Neutrophil (primary cell): ENCODE measurements at regions not wholly inside any gene's neighbourhood (a gene's known extent, or its start where the extent isn't known, plus 50 kb on each side); places are given as distances from the start of the nearest gene placed in this dataset.

Experiments used
- H3K27ac ChIP-seq: fragments of 200-600 bp; sonication (generic); 2 replicates; pipeline ENCODE4 v1.5.1; 2016; ENCODE audit warnings: mild to moderate bottlenecking, moderate library complexity
- H3K27me3 ChIP-seq: fragments of 200-600 bp; sonication (generic); 2 replicates; pipeline ENCODE4 v1.6.0; 2016; ENCODE audit warnings: mild to moderate bottlenecking
- H3K36me3 ChIP-seq: fragments of 200-600 bp; sonication (generic); 2 replicates; pipeline ENCODE4 v1.5.1; 2017
- H3K4me1 ChIP-seq, 2 experiments: fragments of 200-600 bp in 1 of 2; sonication (generic) in 1 of 2; 1 replicate in 1 of 2; 2 replicates in 1 of 2; pipeline versions ENCODE4 v1.5.1 to v1.6.1; 2013 to 2016; ENCODE audit warnings: low read depth in 1 of 2, low read length in 1 of 2, mild to moderate bottlenecking in 1 of 2, moderate library complexity in 1 of 2; ENCODE audit not compliant: control insufficient read depth in 1 of 2, insufficient read depth in 1 of 2
- H3K4me3 ChIP-seq, 2 experiments: fragments of 200-600 bp in 1 of 2; sonication (generic) in 1 of 2; 1 replicate in 1 of 2; 2 replicates in 1 of 2; pipeline ENCODE4 v1.5.1; 2013 to 2016; ENCODE audit warnings: low read depth in 1 of 2, low read length in 1 of 2, mild to moderate bottlenecking in 1 of 2, moderate library complexity in 1 of 2
- H3K9me3 ChIP-seq: fragments of 200-600 bp; sonication (generic); 2 replicates; pipeline ENCODE4 v1.5.1; 2016
- TF ChIP-seq, protein P1 (sequence below): fragments of 200-600 bp; sonication (generic); IDR thresholded peaks from 2 replicates; pipeline ENCODE4 v1.5.1; 2016; ENCODE audit warnings: antibody characterized with exemption

DNA sequence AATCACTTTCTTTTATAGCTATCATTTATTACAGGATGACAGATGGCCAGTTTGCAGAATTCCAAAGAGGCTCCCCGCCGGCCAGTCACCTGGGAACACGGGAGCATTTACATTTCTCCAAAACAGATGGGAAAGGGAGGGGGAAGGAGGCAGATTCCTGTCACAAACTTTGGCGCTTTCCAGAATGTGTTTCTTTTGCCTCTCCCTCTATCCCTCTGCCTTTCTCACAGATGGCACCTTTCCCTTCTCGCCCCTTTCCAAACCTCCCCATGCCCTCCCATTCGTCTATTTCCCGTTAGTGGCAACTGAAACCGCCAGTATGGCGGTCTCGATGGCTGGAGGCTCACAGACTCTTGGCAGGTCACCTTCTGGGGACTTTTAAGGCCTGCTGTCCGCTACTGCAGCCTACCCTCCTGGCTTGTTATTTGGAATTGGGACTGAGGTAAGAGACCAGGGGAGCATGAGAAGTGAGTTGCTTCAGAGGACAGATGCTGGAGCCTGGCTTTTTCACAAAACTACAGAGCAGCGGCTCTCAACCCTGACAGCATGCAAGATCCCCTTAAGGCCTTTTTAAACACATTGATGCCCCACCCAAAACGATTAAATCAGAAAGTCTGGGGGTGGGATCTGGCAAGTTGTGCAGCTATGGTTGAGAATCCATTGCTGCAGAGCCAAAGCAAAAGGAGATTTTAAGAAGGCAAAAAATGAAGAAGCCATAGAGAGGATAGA lies 161.5 kb upstream of the VASH1 start:
- Histone ChIP-seq H3K27ac (no peak overlapping the region), H3K4me1 (no peaks in the 10 kb centered on the region), H3K36me3 (no peaks in the 10 kb centered on the region), H3K9me3 (no peaks in the 10 kb centered on the region), H3K4me3 (no peak overlapping the region), H3K27me3 (no peaks in the 10 kb centered on the region)
- TF ChIP-seq, protein P1, sequence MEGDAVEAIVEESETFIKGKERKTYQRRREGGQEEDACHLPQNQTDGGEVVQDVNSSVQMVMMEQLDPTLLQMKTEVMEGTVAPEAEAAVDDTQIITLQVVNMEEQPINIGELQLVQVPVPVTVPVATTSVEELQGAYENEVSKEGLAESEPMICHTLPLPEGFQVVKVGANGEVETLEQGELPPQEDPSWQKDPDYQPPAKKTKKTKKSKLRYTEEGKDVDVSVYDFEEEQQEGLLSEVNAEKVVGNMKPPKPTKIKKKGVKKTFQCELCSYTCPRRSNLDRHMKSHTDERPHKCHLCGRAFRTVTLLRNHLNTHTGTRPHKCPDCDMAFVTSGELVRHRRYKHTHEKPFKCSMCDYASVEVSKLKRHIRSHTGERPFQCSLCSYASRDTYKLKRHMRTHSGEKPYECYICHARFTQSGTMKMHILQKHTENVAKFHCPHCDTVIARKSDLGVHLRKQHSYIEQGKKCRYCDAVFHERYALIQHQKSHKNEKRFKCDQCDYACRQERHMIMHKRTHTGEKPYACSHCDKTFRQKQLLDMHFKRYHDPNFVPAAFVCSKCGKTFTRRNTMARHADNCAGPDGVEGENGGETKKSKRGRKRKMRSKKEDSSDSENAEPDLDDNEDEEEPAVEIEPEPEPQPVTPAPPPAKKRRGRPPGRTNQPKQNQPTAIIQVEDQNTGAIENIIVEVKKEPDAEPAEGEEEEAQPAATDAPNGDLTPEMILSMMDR, result no peak

DNA sequence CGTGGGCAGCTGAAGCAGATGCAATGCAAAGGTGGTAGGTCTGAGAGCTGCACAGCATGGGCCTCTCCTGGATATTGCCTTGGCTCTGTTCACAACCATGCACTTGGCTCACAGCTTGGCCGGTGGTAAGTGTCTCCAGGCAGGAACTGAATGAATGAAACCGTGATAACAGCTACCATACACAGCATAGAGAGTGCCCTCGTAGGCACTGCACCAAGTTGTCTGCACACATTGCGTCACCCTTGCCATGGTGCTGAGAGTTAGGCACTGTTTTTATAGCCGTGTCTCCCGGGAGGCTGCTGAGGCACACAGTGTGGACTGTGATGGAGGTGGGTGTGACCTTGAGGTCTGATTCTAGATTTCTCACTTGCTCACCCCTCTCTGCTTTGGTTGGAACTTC lies 157.6 kb upstream of the VASH1 start:
- TF ChIP-seq, protein P1, result no peak
- Histone ChIP-seq H3K4me1 (no peaks in the 10 kb centered on the region), H3K27me3 (no peaks in the 10 kb centered on the region), H3K36me3 (no peaks in the 10 kb centered on the region), H3K9me3 (no peaks in the 10 kb centered on the region), H3K27ac (no peak overlapping the region), H3K4me3 (no peak overlapping the region)

DNA sequence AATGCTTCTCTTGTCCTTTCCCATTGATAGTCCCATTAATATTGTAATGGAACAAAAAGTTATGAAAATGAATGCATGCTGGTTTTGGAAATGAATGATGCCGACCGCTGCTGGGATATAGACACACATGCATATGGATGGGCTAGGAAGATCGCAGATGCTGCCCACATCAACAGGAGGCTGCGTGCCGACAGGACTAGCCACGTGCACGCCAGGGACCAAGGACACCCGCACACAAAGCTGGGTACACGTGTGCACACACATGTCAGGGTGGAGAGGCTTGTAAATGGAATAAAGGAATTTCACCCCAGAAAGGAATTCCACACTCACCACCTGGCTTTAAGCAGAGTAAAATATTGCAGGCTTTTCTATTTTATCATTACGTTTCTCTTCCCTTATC lies 153.8 kb upstream of the VASH1 start:
- Histone ChIP-seq H3K9me3 (no peaks in the 10 kb centered on the region), H3K27me3 (peaks cover 24% of the 10 kb centered on the region), H3K4me1 (no peaks in the 10 kb centered on the region), H3K27ac (no peak overlapping the region), H3K4me3 (no peak overlapping the region), H3K36me3 (no peaks in the 10 kb centered on the region)
- TF ChIP-seq, protein P1, result no peak

DNA sequence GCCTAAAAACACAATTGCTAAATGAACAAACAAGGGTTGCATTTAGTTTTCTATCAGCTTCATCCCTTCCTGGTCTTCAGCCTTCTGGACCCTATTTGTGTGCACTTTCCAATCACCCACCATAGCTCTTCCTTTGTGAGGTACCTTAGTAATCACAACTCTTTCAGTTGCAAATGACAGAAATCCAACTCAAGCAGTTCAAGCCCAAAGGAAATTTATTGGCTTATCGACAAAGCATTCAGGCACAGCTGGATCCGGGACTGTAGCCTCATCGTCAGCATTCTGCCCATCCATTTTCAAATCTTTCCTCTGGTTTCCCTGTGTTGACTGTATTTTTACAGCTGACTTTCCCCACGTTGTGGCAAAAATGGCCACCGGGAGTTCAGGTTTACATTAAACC lies 148.6 kb upstream of the VASH1 start:
- no peaks in the 10 kb centered on the region for H3K4me1 ChIP-seq
- H3K4me3 ChIP-seq, result no peak overlapping the region
- TF ChIP-seq, protein P1, result no peak
- no peaks in the 10 kb centered on the region for H3K9me3 ChIP-seq
- H3K27ac ChIP-seq, result no peak overlapping the region
- H3K36me3 ChIP-seq, result no peaks in the 10 kb centered on the region
- peaks cover 39% of the 10 kb centered on the region for H3K27me3 ChIP-seq

DNA sequence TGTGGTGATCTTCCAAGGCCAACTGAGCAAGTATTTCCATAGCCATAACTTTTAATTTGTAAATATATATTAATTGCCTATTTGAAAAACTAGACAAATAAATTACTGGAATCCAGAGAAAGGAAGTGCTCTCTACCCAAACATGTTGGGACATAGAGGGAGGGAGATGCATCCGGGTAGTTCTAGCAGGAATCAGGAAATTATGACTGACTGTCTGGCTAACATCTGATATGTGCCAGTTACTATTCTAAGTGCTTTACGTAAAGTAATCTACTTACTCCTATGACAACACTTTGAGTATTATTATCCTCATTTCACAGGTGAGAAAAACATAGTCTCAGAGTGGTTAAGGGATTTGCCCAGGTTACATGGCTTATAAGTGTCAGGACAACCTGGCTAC lies 147.7 kb upstream of the VASH1 start:
- Histone ChIP-seq H3K27ac (no peak overlapping the region), H3K4me1 (no peaks in the 10 kb centered on the region), H3K36me3 (no peaks in the 10 kb centered on the region), H3K27me3 (peaks cover 39% of the 10 kb centered on the region), H3K9me3 (no peaks in the 10 kb centered on the region), H3K4me3 (no peak overlapping the region)
- TF ChIP-seq, protein P1, result no peak
